ENCODE measurements at regions not wholly inside any gene's neighbourhood (a gene's known extent, or its start where the extent isn't known, plus 50 kb on each side); places are given as distances from the start of the nearest gene placed in this dataset.

DNA sequence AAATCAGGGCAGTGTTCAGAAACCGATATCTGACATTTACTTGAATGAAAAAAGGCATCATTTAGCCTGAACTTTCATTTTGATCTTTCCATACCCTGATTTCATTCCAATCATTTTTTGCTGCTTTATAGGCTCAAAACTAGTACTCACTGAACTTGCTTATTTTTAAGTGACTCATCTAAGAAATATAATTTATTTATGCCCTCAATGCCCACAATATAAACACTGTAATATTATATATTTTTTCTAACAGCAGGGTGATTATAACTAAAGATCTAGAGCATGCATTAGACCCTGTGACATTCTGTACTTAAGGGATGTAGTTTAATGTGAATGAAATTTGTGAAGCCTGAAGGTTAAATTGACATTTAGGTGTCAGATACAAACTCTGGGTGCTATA, 446.1 kb upstream of the CDH10 start:
- TF ChIP-seq, protein P1, sequence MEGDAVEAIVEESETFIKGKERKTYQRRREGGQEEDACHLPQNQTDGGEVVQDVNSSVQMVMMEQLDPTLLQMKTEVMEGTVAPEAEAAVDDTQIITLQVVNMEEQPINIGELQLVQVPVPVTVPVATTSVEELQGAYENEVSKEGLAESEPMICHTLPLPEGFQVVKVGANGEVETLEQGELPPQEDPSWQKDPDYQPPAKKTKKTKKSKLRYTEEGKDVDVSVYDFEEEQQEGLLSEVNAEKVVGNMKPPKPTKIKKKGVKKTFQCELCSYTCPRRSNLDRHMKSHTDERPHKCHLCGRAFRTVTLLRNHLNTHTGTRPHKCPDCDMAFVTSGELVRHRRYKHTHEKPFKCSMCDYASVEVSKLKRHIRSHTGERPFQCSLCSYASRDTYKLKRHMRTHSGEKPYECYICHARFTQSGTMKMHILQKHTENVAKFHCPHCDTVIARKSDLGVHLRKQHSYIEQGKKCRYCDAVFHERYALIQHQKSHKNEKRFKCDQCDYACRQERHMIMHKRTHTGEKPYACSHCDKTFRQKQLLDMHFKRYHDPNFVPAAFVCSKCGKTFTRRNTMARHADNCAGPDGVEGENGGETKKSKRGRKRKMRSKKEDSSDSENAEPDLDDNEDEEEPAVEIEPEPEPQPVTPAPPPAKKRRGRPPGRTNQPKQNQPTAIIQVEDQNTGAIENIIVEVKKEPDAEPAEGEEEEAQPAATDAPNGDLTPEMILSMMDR (IDR thresholded peaks at IDR 0.05): no peak
- TF ChIP-seq POLR2A (IDR thresholded peaks at IDR 0.05): no peak
- no peak for TF ChIP-seq POLR2AphosphoS5 (IDR thresholded peaks at IDR 0.05)
- TF ChIP-seq EP300 (IDR thresholded peaks at IDR 0.05): no peak
